ENCODE measurements at regions not wholly inside any gene's neighbourhood (a gene's known extent, or its start where the extent isn't known, plus 50 kb on each side); places are given as distances from the start of the nearest gene placed in this dataset.
A peak's percentile ranks its signal among the peaks of the same experiment; 100 is the strongest.
"Not testable (repeated sequence)": the region's sequence is repeated elsewhere in the genome, so short reads cannot be mapped to it uniquely, and the experiment has no call there.

DNA sequence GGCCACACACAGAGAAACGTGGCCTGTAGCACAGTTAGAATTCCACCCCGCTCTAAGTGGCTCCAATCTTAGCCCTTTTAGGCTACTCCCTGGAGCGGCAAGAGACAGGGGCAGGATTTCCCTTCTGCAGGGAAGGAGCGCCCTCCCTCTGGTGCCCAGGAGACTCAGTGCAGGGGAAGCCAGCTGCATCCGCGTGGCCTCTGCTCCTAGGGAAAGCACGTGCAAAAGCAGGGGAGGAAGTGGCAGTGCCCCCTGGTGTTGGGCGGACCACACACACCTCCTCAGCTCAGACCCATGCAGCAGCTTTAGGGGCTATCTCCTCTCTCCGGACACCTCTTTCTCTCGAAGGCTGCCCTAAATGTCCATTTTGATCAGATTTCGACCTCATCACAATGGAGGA is 50.0 kb downstream of the SPRING1 start:
- DNase-seq: peak; percentile 60

DNA sequence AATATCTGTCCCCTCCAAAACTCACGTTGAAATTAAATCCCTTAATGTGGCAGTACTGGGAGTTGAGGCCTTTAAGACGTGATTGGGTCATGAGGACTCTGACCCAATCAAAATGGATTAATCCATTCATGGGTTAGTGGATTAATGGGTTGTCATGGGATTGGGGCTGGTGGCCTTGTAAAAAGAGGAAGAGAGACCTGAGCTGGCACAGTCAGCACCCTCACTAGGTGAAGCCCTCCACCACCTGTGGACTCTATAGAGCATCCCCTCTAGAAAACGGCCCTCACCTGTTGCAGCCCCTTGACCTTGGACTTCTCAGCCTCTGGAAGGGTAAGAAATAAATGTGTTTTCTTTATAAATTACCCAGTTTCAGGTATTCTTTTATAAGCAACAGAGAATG is 53.0 kb downstream of the SPRING1 start:
- DNase-seq: peak; percentile 26

DNA sequence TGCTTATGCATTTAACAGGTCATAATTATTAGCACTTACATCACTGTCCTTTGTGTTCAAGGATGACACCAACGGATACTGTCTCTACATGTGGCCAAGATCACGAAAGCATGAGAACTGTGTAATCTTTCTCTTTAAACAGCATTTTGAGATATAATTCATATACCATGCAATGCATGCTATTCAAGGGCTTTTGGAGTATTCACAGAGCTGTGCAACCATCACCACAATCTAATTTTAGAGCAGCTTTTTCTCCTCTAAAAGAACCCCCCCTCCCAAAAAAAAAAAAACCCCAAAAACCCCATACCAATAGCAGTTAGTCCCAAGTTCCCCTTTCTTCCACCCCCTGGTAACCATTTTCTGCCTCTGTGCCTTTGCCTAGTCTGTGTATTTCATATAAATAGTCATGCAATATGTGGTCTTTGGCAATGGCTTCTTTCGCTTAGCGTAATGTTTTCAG is 60.6 kb downstream of the SPRING1 start:
- DNase-seq: peak; percentile 98

GRCh38 chr12:116675339-116676107 is 62.3 kb downstream of the SPRING1 start:
- DNase-seq: no peak

DNA sequence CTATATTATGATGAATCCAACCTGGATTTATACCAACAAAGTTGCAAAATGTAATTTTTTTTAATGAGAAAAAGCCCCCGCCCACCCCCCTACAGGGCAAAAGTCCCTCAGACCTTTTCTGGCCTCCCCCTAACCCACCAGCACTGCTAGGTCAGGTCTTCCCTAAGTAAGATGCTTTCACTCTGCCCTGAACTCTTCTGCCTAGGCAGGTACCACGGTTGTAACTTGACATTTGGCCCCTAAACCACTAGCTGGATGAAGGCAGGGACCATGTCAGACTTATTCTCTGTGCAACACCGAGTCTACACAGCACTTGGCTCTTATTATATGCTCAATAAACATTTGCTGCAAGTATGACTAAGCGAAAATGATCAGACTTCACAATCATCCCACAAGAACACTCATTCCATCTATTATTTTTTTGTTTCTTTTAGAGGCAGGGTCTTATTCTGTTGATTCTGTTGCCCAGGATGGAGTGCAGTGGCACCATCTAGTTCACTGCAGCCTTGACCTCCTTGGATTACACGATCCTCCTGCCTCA is 63.2 kb downstream of the SPRING1 start:
- no peak for DNase-seq

DNA sequence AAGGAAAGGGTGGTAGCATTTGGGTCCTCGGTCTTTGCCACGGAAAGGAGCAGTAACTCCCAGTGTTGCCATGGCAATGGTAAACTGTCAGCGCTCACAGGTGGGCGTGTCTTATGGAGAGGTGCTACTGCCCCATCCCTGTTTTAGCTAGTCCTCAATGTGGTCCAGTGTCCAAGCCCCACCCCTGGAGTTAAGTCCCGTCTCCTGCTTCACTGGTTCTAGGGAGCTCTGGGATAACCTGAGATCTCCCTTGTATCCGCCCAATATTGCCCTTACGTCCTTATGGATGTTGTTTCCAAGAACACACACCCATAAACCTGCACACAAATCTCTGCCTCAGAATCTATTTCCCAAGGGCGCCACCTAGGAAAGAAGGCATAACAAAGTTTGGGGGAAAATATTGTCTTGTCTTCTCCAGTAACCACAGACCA is 64.2 kb downstream of the SPRING1 start:
- DNase-seq: no peak

- peak; percentile 43 for DNase-seq
Measured at GRCh38 chr12:116672842-116673516, 64.9 kb downstream of the SPRING1 start.

DNA sequence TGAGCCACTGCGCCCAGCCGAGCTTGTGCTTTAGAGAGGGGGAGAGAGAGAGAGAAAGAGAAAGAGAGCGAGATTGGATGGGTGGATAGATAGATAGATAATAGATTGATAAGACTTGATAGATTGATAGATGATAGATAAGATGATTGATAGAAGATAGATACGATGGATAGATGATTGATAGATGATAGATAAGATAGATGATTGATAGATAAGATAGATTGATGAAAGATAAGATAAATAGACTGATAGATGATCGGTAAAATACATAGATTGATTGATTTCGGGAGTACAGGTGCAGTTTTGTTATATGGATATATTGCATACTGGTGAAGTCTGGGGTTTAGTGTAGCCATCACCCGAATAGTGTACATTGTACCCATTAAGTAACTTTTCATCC is 65.9 kb downstream of the SPRING1 start:
- DNase-seq: no peak

GRCh38 chr12:116670859-116671258 is 67.0 kb downstream of the SPRING1 start:
- DNase-seq: no peak

- no peak for DNase-seq
Measured at GRCh38 chr12:116667752-116668151, 70.1 kb downstream of the SPRING1 start.

DNA sequence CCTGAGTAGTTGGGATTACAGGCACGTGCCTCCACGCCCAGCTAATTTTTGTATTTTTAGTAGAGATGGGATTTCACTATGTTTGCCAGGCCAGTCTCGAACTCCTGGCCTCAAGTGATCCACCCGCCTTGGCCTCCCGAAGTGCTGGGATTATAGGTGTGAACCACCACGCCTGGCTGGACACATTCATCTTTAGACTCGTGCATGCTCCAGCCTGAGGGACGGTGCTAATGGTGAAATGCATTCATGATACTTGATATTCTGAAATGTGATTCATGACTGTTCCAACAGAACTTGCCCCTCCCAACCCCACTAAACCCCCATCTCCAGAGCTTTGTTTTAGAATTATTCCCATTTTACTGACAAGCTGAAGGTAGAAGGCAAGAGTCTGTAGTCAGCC is 71.0 kb downstream of the SPRING1 start:
- DNase-seq: not testable (repeated sequence)

GRCh38 chr12:116666305-116666673 is 71.6 kb downstream of the SPRING1 start:
- no peak for DNase-seq

DNA sequence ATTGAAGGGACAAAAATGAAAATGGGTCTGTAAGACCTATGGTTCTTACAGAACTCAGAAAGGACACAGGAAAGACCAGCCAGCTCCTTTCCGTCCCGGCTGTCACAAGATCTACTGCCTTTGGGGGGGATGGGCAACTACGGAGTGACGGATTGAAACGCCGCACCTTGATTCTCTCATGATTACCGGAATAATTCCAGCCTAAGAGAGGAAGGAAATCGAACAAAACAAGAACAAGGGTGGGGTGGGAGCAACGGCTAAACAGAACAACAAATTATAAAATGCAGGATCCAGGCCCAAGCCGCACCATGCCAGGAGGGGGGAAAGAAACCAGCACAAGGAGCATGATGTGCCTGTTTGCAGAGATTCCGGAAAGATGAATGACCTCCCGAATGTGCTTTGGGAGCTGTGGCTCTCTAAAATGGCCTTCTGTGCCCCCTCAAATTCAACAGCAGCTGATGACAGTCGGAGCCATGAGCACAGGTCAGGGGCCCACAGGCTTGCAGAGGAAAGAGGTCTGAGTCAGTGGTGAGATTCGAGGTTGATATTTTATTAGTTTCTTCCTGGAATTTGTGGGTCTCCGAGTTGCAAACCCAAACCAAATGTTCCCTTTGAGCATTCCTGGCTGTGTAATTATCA is 72.1 kb downstream of the SPRING1 start:
- no peak for DNase-seq

DNA sequence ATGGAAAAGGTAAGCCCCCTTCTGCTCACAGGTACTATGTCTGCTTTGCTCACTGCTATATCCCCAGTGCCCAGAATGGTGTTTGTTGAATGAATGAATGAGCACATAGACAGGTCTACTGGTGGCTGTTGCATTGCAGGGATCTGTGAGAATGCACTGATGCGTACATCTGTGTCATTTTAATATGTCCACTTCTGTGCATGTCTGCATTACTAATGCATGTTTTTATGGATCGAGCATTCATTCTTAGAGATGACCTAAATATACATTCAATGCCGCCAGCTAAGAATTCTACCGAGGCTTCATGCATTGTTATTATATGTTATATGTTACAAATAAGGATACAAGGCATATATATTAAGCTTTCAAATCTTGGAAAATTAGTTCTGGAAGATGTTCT is 73.8 kb downstream of the SPRING1 start:
- no peak for DNase-seq

DNA sequence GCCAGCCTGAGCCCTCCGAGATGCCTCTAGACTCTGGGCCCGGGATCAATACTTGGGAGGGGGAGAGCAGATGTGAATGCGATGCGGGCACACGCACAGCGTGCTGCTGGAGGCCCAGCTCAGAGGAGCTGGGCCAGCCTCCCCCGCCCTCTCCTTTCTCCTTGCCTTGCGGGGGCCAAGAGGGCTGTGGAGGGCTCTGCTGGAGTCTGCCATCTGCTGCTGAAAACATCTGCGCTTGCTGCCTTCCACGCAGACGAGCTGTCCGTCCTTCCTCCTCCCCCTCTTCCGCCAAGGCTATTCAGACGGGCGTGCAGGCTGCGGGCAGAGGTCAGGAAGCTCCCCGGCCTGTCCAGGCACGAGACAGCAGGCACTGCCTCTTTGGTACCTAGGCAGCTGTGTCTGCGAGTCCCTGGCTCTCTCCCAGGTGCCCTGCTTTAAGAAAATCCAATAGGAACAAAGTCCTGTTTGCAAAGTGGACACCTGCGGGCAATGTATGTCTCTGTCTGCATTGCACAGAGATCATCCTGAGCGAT is 75.2 kb downstream of the SPRING1 start:
- DNase-seq: peak; percentile 77

GRCh38 chr12:116661341-116661740 is 76.5 kb downstream of the SPRING1 start:
- peak; percentile 87 for DNase-seq

- not testable (repeated sequence) for DNase-seq
Measured at GRCh38 chr12:116660740-116661139, 77.1 kb downstream of the SPRING1 start.

DNA sequence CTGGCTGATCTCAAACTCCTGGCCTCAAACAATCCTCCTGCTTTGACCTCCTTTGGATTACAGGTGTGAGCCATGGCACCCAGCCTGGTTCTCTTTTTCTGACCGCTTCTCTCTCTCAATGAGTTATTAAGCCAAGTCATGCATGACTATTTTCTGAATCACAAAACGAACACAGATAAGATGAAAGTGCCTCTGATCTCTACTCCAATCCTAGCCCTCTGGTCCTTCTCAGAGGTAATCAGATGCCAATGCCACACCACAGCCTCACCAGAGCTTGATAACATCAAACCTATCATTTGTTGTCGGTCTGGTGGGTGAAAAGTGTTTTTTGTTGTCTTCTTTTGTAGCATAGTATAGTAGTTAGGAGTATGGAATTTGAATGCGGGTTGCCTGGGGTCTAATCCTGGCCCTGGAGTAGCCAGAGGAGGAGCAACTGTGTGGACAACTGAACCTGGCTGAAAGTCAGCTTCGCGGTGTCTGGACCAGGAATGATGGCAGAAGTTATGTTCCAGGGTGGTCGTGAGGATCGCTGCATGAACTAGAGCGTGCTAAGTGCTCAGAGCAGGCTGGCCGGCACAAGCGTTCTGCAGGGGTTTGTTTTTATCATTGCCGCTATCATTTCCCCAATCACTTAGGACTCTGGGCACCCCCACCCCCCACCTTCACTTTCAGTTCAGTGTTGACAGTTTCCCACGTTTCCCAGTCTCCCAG is 77.9 kb downstream of the SPRING1 start:
- no peak for DNase-seq

- DNase-seq: no peak
Measured at GRCh38 chr12:116657921-116658495, 79.9 kb downstream of the SPRING1 start.

DNA sequence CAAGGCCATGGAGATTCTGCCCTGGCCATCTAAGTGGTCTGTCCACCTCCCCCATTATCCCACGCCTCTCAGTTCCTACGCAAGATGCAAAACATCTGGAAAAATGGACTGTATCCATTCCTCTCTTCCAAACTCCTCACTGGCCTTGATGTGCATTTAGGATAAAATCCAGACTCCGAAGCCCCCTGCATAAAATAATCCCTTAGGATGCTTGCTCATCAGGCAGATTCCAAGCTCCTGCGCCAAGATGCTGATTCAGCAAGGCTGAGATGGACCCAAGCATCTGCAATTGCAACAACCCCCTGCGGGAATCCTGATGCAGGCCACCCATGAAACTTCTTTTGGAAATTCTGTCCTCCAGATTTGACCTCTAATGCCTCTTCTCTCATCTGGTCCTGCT is 81.6 kb downstream of the SPRING1 start:
- no peak for DNase-seq

GRCh38 chr12:116654226-116654743 is 83.6 kb downstream of the SPRING1 start:
- DNase-seq: no peak

DNA sequence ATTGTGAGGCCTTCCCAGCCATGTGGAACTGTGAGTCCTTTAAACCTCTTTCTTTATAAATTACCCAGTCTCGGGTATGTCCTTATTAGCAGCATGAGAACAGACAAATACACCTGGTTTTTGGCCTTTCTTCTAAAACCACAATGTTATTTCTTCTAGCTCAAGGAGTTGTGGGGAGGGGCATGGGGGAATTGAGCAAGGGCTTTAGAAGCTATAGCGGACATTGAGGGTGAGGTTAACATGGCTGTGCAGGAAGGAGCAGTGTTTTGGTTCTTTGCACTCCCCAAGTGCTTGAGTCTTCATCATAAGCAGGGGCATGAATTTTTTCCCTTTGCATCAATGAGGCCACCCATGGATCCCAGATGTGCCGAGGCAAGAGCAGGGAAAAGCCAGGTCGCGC is 86.8 kb downstream of the SPRING1 start:
- peak; percentile 28 for DNase-seq

All from MV-4-11 (cell line).